Activated B cell treated with CpG ODN at 0.5 μM for 24 hours (primary cell): ENCODE measurements at regions not wholly inside any gene's neighbourhood (a gene's known extent, or its start where the extent isn't known, plus 50 kb on each side); places are given as distances from the start of the nearest gene placed in this dataset.

Source experiments
- ATAC-seq: fragments of 200-7000 bp; cut with Tn5 transposase; one replicate; pipeline ENCODE4 v1.10.0; 2021; ENCODE audit warnings: low read depth, mild to moderate bottlenecking, moderate library complexity
- CTCF ChIA-PET: fragments of 350-600 bp; sonication (Branson Sonifier 250); formaldehyde crosslinking; loops from one replicate; lab custom pipeline; 2021; ENCODE audit warnings: antibody characterized with exemption; lab: Charles Lee
- POLR2A ChIA-PET: fragments of 350-600 bp; sonication (Branson Sonifier 250); formaldehyde crosslinking; loops from one replicate; lab custom pipeline; 2021; ENCODE audit warnings: antibody characterized with exemption; lab: Charles Lee
- DNase-seq: peaks from one replicate; pipeline ENCODE4 v3.0.0; 2022
- H3K27ac Mint-ChIP-seq: one replicate; pipeline ENCODE4 v1.8.0; 2020; ENCODE audit warnings: mixed read lengths
- H3K27me3 Mint-ChIP-seq: one replicate; pipeline ENCODE4 v1.8.0; 2021; ENCODE audit warnings: mixed read lengths
- H3K36me3 Mint-ChIP-seq: one replicate; pipeline ENCODE4 v1.8.0; 2021; ENCODE audit warnings: low read depth, mixed read lengths
- H3K4me1 Mint-ChIP-seq: one replicate; pipeline ENCODE4 v1.8.0; 2021; ENCODE audit warnings: mixed read lengths
- H3K4me3 Mint-ChIP-seq: one replicate; pipeline ENCODE4 v1.8.0; 2020; ENCODE audit warnings: mild to moderate bottlenecking, mixed read lengths
- H3K9me3 Mint-ChIP-seq: one replicate; pipeline ENCODE4 v1.8.0; 2020; ENCODE audit warnings: mixed read lengths
- intact Hi-C: fragments of 100-400 bp; cut with micrococcal nuclease; formaldehyde crosslinking; loops from one replicate; pipeline ENCODE4 v1.15.1; 2024
- TF ChIP-seq, protein P1 (sequence below): fragments of 200-600 bp; IDR thresholded peaks from one replicate; pipeline ENCODE4 v1.8.0; 2022; ENCODE audit warnings: antibody characterized with exemption, mild to moderate bottlenecking

DNA sequence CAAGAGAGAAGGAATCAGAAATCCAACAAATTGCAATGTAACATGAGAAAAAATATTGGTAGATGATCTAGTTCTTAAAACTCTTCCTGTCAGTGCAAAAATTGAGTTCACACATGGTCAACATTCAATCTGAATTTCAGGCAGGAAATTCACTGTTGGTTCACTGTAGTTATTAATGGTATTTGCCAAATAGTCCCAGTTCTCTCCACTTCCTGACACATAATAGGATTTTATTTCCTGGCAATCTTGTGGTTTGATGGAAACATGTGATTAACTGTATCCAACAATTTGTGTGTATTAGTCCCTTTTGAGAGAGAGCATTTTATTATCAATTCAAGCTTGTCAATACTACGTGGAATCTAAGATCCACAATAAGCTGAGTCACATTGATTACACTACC is 1103.1 kb downstream of the ROBO2 start:
- intact Hi-C loops, result no loop called here
- no peaks in the 10 kb centered on the region for H3K27me3 Mint-ChIP-seq
- no peak overlapping the region for H3K4me3 Mint-ChIP-seq
- peaks cover 20% of the 10 kb centered on the region for H3K9me3 Mint-ChIP-seq
- no peaks in the 10 kb centered on the region for H3K4me1 Mint-ChIP-seq
- TF ChIP-seq, protein P1, sequence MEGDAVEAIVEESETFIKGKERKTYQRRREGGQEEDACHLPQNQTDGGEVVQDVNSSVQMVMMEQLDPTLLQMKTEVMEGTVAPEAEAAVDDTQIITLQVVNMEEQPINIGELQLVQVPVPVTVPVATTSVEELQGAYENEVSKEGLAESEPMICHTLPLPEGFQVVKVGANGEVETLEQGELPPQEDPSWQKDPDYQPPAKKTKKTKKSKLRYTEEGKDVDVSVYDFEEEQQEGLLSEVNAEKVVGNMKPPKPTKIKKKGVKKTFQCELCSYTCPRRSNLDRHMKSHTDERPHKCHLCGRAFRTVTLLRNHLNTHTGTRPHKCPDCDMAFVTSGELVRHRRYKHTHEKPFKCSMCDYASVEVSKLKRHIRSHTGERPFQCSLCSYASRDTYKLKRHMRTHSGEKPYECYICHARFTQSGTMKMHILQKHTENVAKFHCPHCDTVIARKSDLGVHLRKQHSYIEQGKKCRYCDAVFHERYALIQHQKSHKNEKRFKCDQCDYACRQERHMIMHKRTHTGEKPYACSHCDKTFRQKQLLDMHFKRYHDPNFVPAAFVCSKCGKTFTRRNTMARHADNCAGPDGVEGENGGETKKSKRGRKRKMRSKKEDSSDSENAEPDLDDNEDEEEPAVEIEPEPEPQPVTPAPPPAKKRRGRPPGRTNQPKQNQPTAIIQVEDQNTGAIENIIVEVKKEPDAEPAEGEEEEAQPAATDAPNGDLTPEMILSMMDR, result no peak
- no peak overlapping the region for H3K27ac Mint-ChIP-seq
- no peaks in the 10 kb centered on the region for H3K36me3 Mint-ChIP-seq
- CTCF ChIA-PET, result no interaction called here
- ATAC-seq, result no peak
- DNase-seq, result no peak
- POLR2A ChIA-PET, result no interaction called here

DNA sequence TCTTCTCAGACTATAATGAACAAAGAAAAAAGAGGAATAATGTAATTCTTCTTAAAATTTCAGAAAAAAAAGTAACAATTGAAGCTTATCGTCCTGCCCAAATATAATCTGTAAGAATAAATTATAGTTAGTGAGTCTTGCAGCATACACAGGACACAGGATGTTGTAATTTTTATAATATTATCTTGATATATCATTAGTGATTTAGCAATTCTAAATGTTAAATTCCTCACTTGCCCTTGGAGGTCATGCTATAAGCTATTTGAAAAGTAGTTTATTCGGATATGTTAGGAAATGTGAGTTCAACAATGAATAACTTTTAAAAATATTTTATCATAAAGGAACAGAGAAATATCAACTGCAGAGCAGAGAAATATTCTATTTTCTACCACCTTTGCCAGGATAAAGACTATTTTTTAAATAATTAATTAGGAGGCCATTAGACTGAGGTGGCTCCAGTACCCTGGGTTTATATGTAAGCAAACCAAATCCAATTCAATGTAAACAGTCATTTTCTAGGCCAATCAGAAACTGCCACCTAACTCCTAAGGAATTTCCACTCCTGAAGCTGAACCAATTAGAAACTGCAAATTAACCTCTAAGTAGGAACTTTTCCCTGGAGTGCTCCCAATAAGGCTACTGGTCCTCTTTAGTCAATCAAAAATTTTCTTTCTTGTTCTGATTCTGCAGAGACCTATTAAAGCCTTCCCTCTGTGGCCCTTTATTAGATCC is 1109.3 kb downstream of the ROBO2 start:
- POLR2A ChIA-PET, result no interaction called here
- CTCF ChIA-PET, result no interaction called here
- H3K27ac Mint-ChIP-seq, result no peak overlapping the region
- TF ChIP-seq, protein P1, result no peak
- DNase-seq (no peak), ATAC-seq (no peak)
- no peak overlapping the region for H3K4me3 Mint-ChIP-seq
- H3K9me3 Mint-ChIP-seq, result peaks cover 3% of the 10 kb centered on the region
- no peaks in the 10 kb centered on the region for H3K27me3 Mint-ChIP-seq
- H3K36me3 Mint-ChIP-seq, result no peaks in the 10 kb centered on the region
- H3K4me1 Mint-ChIP-seq, result no peaks in the 10 kb centered on the region
- intact Hi-C loops, result no loop called here

DNA sequence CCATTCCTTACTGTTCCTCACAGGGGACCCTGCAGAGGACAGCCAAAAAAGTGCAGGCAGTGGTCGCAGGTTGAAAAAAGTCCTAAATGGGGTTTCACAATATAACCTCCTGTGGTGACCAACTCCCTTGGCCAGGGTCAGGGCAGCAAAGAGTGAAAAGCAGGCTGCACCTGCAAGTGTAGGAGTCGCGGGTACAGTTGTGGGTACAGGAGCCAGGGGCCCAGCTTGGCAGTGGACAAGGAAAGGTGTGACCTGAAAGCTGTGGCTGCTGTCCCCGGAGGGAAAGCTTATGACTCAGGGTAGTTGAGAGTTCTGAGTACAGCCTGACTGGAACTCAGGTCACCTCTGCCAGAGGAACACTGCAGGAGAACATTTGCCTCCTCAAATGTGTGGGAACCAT is 1114.1 kb downstream of the ROBO2 start:
- no peaks in the 10 kb centered on the region for H3K27me3 Mint-ChIP-seq
- DNase-seq, result no peak
- ChIA-PET POLR2A (no interaction called here), CTCF (no interaction called here)
- TF ChIP-seq, protein P1, result no peak
- H3K9me3 Mint-ChIP-seq, result peaks cover 4% of the 10 kb centered on the region
- no peak overlapping the region for H3K27ac Mint-ChIP-seq
- H3K4me1 Mint-ChIP-seq, result no peaks in the 10 kb centered on the region
- no peak for ATAC-seq
- no peaks in the 10 kb centered on the region for H3K36me3 Mint-ChIP-seq
- intact Hi-C loops, result no loop called here
- no peak overlapping the region for H3K4me3 Mint-ChIP-seq

DNA sequence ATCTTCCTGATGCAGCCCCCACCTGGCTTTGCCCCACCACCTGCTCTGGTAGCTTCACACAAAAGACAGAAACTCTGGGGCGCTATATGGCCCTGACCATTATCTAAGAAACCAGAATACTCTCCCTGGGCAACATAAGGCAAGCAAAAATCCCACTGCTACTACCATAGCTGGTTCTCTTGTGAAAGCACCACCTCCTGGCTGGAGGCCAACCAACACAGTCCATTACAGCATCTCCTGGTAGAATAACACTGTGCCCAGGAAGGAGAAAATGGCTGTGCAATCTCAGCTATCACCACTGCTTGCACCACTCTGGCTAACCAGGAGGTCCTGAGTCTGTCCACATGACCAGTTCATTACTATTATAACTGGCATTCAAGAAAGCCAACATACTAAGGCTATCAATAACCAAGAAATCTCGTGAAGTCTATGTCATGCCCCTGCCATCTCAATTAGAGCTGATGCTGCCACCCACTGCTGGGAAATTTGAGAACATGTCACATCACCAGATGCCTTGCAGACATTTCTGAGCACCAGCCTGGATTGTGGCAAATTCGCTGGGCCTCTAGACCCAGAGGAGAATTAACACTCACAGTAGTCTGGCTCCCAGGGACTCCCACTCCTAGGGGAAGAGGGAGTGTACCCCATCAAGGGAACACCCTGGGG is 1114.8 kb downstream of the ROBO2 start:
- H3K27me3 Mint-ChIP-seq, result no peaks in the 10 kb centered on the region
- DNase-seq (no peak), ATAC-seq (no peak)
- no peak overlapping the region for H3K27ac Mint-ChIP-seq
- POLR2A ChIA-PET, result no interaction called here
- H3K36me3 Mint-ChIP-seq, result no peaks in the 10 kb centered on the region
- CTCF ChIA-PET, result no interaction called here
- peaks cover 4% of the 10 kb centered on the region for H3K9me3 Mint-ChIP-seq
- TF ChIP-seq, protein P1, result no peak
- no peaks in the 10 kb centered on the region for H3K4me1 Mint-ChIP-seq
- intact Hi-C loops, result no loop called here
- H3K4me3 Mint-ChIP-seq, result no peak overlapping the region

DNA sequence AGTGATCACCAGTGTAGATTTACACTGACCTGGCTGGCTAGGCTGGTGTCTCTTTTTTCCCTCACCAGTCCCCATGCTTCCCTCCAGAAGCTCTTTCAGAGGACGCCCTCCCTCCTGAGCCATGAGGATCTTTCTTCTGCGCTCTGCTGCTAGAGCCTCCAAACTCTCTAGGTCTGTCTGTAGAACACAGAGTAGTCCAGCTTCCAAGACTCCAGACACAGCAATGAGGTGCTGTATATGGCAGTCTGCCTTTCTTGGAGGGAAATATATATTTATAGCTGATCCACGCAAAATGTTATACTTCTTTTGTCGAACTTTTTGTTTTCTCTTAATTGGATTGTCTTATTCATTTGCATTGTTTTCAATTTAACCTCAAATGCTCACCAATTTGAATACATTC is 1121.8 kb downstream of the ROBO2 start:
- no peak for ATAC-seq
- DNase-seq, result no peak
- TF ChIP-seq, protein P1, result no peak
- Mint-ChIP-seq H3K36me3 (no peaks in the 10 kb centered on the region), H3K9me3 (no peaks in the 10 kb centered on the region), H3K4me1 (no peaks in the 10 kb centered on the region), H3K4me3 (no peak overlapping the region), H3K27me3 (no peaks in the 10 kb centered on the region), H3K27ac (no peak overlapping the region)
- ChIA-PET POLR2A (no interaction called here), CTCF (no interaction called here)
- intact Hi-C loops, result no loop called here
